HL-60/S4 (cell line): ENCODE measurements at regions not wholly inside any gene's neighbourhood (a gene's known extent, or its start where the extent isn't known, plus 50 kb on each side); places are given as distances from the start of the nearest gene placed in this dataset.
"Not testable (repeated sequence)": the region's sequence is repeated elsewhere in the genome, so short reads cannot be mapped to it uniquely, and the experiment has no call there.

Experiments used
- in situ Hi-C: fragments of 300-500 bp; cut with MboI; formaldehyde crosslinking; loops from 2 replicates; pipeline ENCODE4 v1.14.3; 2022; ENCODE audit warnings: low sequenced_read_pairs

GRCh38 chr7:112668561-112668960 lies 121.6 kb downstream of the TMEM168 start:
- in situ Hi-C loops: no loop called here

DNA sequence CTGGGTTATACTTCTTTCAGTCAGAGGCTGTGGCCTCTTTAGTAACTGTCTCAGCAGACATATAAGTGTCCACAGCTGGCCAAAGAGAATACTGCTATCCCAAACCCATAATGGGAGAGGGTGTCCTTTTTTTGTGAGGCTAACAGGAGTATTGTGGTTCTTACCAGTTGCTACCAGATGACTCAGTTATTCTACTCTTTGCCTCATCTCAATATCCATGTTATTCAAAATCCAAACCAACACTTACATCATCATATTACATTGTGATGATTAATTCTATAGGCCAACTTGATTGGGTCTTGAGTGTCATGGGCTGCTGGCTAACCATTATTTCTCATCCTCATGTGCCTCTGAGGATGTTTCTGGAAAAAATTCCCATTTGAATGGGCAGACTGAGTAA lies 120.9 kb downstream of the TMEM168 start:
- in situ Hi-C loops: no loop called here

GRCh38 chr7:112670193-112670592 lies 120.0 kb downstream of the TMEM168 start:
- in situ Hi-C loops: no loop called here

- in situ Hi-C loops: no loop called here
These were observed 111.6 kb downstream of the TMEM168 start for GRCh38 chr7:112678626-112679025.

- in situ Hi-C loops: not testable (repeated sequence)
These were observed 100.6 kb downstream of the TMEM168 start for GRCh38 chr7:112689466-112690177.

DNA sequence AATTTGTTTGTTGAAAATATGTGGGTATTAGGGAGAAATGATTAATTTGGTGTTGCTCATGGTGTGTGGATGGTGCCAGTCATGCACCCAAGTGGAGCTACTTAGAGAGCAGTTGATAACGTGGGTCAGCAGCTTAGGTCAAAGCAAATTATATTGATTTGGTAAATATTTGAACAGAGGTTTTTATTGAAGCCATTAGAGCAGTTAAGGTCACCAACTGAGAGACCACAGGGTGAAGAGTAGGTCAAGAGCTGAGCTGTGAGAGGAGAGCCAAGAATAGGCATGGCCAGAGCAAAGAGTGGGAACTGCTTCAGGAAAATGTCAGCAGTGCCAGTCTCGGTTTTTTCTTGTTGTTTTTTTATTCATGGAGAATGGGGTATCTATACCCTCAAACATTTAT lies 97.9 kb downstream of the TMEM168 start:
- in situ Hi-C loops: no loop called here

- in situ Hi-C loops: not testable (repeated sequence)
These were observed 93.0 kb downstream of the TMEM168 start for GRCh38 chr7:112697211-112697610.

- in situ Hi-C loops: no loop called here
These were observed 90.3 kb downstream of the TMEM168 start for GRCh38 chr7:112699725-112700513.

- in situ Hi-C loops: no loop called here
These were observed 88.7 kb downstream of the TMEM168 start for GRCh38 chr7:112701456-112701855.

DNA sequence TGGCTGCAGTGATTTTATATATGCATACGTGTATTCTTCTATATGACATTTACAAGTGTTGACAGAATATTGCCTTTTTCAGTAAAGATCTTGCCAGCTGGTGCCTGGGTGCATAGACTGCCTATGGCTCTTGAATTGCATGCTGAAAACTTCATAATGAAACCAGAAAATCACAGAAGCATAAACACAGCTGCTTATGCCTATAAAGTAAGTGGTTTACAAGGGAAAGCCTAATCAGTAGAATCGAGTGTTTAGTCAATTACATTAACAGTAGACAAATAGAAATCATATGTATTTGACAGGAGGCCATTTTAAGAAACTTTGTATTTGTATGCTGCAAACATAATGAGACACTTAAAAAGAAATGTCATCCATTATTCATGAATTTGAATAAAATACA lies 82.5 kb downstream of the TMEM168 start:
- in situ Hi-C loops: no loop called here

DNA sequence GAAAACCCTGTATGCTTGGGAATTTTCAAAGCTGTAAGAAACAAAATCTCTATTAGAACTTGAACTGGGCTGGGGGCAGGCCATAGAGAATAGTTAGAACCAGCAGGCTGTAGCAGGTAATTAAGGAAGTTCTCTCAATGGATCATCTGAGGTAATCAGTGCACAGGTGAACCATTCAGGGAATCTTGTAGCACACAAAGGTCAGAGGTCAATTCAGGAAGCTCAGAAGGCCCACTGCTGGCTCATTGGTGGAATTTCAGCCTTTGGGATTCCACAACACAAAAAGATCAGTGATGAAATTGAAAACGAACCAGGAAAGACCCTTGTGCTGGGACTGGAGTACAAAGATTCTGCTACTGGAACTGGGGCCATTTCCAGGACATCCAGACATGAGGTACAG lies 82.0 kb downstream of the TMEM168 start:
- in situ Hi-C loops: no loop called here
